Islet precursor cell (in vitro differentiated cells): ENCODE measurements at regions not wholly inside any gene's neighbourhood (a gene's known extent, or its start where the extent isn't known, plus 50 kb on each side); places are given as distances from the start of the nearest gene placed in this dataset.

Experiments
- DNase-seq: peaks from one replicate; pipeline ENCODE4 v3.0.0-alpha.2; 2018

DNA sequence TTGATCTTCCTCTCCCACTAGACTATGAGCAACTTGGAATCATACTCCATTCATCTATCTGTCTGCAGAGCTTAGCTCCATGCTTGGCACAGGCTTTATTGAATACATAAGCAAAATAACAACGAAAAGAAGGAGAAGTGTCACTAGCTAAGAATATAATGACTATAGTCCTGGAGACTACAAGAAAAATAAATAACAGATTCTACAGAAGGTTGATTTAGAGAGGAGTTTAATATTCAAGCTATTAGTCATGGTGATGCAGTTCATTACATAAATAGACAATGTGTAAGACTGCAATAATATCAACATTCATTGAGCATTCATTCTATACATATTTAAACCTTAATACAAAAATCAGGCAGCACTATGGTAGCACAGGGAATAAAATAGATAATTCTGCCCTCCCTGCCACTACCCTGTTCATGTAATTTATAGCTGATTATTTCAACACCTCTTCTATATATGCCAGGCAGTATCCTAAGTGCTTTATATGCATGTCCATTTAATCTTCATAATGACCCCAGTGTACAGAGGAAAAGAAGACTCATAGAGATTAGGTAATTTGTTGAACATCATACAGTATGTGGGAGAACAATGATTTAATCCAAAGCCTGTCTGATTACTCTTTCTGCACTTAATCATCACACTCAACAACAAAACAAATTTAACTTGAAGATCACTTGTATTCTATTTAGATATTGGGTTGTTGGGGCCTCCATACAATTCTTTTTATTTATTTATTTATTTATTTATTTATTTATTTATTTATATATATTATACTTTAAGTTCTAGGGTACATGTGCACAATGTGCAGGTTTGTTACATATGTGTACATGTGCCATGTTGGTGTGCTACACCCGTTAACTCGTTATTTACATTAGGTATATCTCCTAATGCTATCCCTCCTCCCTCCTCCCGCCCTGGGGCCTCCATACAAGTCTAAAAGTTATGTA, 165.3 kb downstream of the RNF152 start:
- no peak for DNase-seq

GRCh38 chr18:61724532-61724931, 168.3 kb downstream of the RNF152 start:
- DNase-seq, result no peak

DNA sequence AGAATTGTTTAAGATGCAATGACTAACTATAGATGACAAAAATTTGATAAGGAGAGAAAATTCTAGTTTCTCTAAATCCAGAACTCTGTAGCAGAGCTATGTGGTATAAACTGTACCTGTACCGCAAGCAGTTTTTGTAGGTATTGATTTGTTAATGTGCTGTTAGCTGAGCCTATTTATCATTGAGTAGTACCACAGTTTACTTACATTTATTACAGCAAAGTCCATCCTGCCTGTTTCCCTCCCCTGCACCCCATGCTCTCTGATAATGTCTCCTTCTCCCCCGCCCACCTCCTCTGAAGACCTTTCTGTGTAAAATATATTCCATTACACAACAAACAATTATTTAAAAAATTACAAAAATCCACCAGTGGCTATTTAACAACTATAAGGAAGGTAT, 170.6 kb downstream of the RNF152 start:
- no peak for DNase-seq

DNA sequence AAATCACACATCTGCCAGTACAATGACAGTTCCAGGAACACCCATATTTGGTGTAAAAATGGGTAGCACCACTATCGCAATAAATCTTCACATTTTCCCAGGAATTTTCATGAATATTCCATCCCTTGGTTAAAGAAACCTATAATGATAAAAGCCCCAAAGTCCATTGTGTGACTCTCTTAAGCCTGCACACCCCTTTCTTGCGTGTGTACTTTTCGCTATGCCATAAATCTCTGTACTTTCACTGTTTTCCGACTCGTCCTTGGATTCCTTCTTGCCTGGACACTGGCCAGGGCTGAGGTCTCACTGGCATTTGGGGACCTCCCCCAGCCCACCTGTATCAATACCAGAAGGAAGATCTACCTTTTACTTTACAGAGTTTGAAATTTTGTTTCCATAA, 172.3 kb downstream of the RNF152 start:
- DNase-seq, result no peak

DNA sequence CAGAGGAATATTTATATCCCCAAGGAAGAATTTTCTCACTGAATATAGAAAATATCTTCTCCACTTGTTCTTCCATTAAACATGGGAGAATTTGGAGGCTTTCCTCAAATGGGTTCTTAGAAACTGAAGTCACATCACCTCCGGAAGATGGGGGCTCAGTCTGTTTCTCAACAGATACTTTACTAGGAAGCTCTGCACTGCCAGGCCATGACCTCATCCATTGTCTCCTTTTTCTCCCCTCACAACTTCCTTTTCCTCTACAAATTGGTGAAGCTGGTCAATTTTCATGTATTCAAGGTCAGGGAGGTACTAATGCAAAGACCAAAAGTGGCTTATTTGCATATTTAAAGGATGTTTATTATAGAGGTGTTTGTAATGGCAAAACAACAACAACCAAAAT, 173.1 kb downstream of the RNF152 start:
- no peak for DNase-seq

- DNase-seq, result no peak
Measured at GRCh38 chr18:61718944-61719343, 173.9 kb downstream of the RNF152 start.

- DNase-seq, result no peak
Measured at GRCh38 chr18:61714421-61714820, 178.4 kb downstream of the RNF152 start.

DNA sequence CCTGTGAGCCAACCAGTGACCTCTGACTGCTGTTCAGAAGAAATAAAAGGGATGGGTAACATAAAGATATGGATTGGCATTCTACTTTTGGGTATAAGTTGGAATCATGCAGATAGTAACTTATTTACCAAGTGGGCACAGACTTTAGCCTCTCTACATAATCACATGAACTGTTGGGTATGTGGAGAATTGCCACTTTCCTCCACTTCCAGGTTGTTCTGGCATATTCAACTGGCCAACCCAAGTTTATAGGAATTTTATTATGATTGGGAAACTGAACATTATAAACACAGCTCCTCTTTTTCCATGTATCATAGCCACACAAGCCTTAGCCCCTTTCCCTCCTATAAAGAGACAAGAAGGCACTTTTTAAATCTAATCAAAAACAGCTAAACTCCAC, 179.3 kb downstream of the RNF152 start:
- DNase-seq, result no peak

DNA sequence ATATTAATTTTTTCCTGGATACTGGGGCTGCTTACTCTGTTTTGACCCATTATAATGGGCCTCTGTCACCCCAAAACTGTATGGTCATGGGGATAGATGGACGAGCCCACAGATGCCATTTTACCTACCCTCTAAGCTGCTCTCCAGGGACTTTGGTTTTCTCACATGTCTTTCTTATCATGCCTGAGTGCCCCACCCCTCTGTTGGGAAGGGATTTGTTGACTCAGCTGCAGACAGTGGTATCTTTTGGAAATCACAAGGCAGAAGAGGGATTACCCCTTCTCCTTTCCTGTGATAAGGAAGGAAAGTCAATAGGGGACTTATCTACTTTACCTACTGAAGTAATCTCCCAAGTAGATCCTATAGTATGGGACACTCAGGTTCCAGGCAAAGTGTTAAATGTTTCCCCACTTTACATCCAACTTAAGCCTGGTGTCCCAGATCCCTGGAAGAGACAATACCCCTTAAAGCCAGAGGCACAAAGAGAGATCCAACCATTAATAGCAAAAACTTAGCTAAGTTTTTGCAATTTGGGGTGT, 182.7 kb downstream of the RNF152 start:
- no peak for DNase-seq

DNA sequence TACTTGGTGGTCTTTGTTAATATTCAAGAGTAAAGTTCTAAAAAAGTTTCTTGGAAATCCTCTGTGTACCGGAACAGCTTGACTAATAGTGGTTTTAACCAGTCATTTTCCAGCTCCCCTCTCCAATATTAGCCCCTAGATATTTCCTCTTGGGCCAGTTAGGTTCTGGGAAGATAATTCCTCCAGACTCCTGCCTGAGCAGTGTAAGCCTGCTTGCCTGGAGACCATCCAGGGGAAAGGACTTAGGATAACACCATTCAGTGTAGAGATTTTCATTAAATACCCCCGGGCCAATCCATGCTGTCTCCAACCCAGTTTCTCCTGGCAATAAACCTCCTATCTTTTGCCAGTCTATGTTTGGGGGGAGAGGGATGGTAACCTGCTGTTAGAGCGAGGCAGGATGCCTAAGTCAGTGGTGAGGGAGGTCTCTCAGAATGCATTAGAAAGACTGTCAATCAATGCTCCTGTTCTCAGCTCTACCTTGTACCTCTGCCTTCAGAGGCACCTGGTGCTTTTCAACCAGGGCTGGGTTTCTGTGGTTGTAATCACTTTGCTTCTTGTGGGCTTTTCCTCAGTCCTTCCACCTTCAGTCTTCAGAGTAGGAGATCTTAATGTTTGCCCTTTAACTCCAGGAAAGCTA, 186.4 kb downstream of the RNF152 start:
- DNase-seq, result no peak

- no peak for DNase-seq
Measured at GRCh38 chr18:61703508-61703907, 189.3 kb downstream of the RNF152 start.

DNA sequence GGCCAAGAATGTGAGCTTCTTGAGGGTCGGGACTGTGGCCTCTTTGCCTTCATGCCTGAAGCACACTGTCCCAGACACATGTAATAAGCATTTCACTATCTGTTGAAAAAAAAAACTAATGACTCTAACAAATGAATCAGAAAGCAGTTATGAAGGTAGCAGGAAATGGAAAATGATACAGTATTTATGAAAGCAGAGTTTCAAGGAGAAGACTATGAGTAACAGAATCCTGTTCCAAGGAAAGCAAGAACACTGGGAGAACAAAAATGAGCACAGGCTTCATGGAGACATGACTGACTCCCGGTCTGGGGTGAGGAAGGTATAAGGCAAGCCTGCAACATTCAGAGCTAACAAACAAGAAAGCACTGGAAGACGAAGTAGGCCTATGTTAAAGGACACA, 190.8 kb downstream of the RNF152 start:
- DNase-seq, result no peak

GRCh38 chr18:61699397-61700110, 193.3 kb downstream of the RNF152 start:
- DNase-seq, result no peak

DNA sequence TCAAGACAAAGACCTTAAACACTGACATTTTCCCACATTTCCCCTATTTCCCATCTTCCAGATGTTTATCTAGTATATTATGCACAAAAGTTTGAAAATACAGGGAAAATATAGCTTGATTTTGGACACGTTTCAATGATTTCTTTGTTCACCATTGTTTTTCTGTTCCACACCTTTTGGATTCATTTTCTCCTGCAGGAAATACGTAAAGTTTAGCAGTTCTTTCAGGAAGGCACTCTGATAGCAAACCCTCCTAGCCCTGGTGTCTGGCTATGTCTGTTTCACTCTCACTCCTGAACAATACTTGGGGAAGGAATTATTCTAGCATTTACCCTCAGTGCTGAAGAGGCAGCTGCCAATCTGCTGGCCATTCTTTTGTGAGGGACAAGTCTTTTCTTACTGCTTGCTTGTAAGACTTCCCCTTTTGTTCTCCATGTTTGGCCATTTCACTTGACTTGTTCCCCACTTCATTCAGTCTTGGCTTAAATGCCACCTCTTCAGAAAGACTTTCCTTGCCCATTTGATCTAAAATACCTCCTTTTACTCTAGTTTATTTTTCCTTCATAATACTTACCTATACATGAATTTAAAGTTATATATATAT, 195.4 kb downstream of the RNF152 start:
- DNase-seq, result no peak

DNA sequence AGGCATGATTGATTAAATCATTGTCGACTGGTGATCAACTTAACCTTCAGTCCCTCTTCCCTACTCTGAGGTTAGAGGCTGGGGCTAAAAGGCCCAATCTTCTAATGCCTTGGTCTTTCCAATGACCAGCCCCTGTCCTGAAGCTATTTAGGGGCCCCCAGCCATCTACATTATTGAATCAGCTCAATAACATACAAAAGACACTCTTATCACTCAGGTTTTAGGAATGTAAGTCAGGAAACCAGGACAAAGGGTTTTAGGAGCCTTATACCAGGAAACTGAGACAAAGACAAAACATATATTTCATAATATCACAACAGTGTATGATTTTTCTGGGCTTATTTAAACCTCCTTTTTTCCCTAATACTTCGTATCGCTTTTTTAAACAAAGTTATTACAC, 198.6 kb downstream of the RNF152 start:
- no peak for DNase-seq

DNA sequence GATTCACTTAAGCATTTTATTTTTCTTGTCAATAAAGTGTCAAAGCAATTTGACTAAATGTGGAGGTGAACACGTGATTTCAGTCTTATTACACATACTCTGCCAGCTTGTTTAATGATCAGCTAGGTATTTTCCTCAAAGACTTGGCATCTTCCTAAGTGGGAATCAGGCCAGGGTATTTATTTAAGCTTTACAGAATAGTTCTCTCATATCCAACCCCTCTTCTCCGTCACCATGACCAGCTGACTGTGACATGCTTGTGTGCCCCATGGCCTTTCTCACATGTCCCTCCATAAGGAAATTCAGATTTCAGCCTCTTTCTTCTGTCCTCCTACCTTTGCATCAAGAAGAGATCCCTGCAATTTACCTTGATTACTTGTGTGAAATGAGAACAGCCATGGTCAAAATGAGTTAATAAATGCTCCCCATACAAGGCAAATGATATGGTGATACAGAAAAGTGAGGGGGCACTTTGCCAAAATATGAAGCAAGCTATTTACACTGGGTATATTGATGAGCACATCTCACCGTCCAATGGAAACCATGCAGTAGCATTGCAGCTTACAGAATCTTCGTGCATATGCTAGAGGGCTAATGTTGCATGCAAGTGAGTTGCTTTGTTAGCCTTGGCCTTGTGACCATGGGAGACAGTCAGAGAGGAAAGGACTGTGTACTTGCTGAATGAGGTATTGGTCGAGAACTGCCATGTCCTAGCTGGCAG, 202.2 kb downstream of the RNF152 start:
- no peak for DNase-seq

GRCh38 chr18:61687317-61687716, 205.5 kb downstream of the RNF152 start:
- DNase-seq, result no peak

DNA sequence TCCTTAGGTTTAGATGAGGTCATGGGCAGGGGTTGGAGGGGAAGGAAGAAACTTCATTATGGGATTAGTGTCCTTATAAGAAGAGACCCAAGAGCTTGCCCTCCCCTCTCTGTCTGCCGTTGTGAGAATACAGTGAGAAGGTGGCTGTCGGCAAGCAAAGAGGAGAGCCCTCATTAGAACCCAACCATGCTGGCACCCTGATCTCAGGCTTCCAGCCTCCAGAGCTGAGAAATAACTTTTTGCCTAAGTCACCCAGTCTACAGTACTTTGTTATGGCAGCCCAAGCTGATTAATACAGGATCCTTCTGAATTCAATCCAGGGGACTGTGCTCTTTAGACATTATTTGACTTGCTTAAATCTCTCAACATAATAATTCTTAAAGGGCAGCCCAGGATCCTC, 209.0 kb downstream of the RNF152 start:
- DNase-seq, result no peak

GRCh38 chr18:61681065-61681464, 211.7 kb downstream of the RNF152 start:
- no peak for DNase-seq

DNA sequence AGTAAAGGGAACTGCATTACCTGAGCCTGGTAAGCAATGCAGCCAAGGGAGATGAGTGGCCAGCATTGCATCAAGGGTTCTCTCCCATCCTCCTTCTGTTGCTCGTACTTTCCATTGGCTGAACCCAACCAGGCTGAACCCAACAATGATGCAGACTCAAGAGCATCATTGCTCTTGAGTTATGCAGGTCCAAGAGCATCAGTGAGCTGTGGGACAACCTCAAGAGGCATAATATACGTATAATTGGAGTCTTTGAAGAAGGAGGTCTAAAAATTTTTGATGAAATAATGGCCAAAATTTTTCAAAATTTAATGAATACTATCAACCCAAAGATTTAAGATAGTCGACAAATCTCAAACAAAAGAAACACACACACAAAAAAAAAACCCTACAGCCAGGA, 213.0 kb downstream of the RNF152 start:
- no peak for DNase-seq

GRCh38 chr18:61677435-61677970, 215.3 kb downstream of the RNF152 start:
- DNase-seq, result no peak
